GM21619 (cell line): ENCODE measurements at regions not wholly inside any gene's neighbourhood (a gene's known extent, or its start where the extent isn't known, plus 50 kb on each side); places are given as distances from the start of the nearest gene placed in this dataset.
"Not testable (repeated sequence)": the region's sequence is repeated elsewhere in the genome, so short reads cannot be mapped to it uniquely, and the experiment has no call there.

Source experiments
- ATAC-seq: cut with Tn5 transposase; IDR thresholded peaks from one replicate; pipeline ENCODE4 v1.9.1; 2021; ENCODE audit not compliant: unreplicated experiment

GRCh38 chr5:39670955-39671354 lies 246.2 kb upstream of the DAB2 start:
- ATAC-seq: no peak

DNA sequence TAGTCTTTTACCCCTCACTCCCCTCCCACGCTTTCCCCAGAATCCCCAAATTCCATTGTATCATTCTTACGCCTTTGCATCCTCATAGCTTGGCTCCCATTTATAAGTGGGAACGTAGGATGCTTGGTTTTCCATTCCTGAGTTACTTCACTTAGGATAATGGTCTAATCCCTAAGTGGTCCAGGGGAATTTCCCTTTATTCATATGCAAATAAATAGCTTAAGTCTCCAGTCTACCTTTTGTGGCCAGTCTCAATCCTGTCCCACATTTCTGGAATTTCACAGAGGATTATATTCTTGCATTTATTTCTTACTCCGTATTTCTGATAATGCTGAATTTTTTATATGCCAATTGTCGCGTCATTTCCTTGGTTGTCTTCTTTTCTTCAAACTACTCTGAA lies 245.6 kb upstream of the DAB2 start:
- no peak for ATAC-seq

GRCh38 chr5:39668980-39669379 lies 244.2 kb upstream of the DAB2 start:
- ATAC-seq: no peak

- ATAC-seq: no peak
Measured at GRCh38 chr5:39665328-39665727, 240.5 kb upstream of the DAB2 start.

DNA sequence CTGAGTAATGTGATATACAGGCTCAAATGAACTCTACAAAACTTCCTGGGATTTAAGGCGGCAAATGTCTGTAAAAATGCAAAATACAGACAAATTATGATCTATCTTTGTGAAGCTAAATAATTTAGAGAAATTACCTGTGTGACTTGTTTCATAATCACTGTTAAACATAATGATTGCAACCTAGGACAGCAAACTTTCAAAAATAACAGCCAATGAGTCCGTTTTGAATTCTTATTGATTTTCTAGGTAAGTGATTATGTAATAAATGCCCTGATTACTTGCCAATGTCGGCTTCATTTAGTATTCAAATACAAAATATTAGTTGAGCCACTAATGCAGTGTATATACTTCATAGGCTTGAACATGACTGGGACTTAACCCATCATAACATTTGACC lies 238.2 kb upstream of the DAB2 start:
- ATAC-seq: no peak

GRCh38 chr5:39661026-39661779 lies 236.4 kb upstream of the DAB2 start:
- ATAC-seq: no peak

- ATAC-seq: no peak
Measured at GRCh38 chr5:39660020-39660419, 235.2 kb upstream of the DAB2 start.

DNA sequence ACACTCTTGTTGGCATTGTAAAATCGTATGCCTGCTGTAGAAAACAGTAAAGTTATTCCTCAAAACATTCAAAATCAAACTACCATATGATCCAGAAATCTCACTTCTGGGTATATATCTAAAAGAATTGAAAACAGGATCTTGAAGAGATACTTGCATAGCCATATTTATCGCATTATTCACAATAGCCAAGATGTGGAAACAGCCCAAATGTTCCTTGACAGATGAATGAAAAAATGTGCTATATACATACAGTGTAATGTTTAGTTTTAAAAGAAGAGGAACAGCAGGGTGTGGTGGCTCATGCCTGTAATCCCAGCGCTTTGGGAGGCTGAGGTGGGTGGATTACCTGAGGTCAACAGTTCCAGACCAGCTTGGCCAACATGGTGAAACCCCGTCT lies 234.1 kb upstream of the DAB2 start:
- ATAC-seq: no peak

DNA sequence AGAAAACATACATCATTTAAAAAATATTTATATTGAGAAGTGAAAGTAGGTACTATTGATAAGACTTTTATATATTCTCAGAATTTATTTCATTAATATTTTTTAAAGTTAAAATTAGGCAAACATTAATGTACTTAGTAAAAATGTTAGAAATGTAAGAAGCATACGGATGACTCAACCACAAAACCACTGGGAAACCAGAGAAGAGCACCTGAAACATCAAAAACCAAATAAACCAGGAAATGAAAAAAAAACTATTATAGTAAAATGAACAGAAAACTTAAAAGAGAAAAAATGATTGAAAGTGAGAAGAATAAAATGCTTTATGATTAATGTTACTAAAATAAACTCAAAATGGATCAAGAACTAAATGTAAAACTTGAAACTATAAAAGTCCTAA lies 233.2 kb upstream of the DAB2 start:
- ATAC-seq: peak; percentile 48

DNA sequence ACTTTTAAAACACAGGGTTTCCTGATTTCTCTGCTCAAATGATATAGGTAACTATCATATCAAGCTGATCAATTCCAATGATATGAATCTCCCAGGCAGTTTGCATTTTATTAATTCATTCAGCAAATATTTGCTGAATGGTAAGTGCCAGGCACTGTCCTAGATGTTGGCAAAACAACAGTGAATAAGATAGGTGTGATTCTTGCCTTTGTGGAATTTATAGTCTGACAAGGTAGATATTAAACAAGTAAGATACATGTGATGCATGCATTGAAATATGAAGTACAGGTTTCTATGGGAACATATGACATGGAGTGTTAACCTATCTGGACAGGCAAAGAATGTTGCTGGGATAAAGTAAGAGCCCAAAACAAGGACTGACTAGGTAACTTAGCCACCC lies 231.8 kb upstream of the DAB2 start:
- no peak for ATAC-seq

- no peak for ATAC-seq
Measured at GRCh38 chr5:39654715-39655114, 229.9 kb upstream of the DAB2 start.

DNA sequence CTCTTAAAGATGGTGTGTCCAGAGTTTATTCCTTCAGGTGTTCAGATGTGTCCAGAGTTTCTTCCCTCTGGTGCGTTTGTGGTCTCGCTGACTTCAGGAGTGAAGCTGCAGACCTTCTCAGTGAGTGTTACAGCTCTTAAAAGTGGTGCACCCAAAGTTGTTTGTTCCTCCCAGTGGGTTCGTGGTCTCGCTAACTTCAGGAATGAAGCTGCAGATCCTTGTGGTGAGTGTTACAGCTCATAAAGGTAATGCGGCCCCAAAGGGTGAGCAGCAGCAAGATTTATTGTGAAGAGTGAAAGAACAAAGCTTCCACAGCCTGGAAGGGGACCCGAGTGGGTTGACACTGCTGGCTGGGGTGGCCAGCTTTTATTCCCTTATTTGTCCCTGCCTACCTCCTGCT lies 227.7 kb upstream of the DAB2 start:
- ATAC-seq: not testable (repeated sequence)

DNA sequence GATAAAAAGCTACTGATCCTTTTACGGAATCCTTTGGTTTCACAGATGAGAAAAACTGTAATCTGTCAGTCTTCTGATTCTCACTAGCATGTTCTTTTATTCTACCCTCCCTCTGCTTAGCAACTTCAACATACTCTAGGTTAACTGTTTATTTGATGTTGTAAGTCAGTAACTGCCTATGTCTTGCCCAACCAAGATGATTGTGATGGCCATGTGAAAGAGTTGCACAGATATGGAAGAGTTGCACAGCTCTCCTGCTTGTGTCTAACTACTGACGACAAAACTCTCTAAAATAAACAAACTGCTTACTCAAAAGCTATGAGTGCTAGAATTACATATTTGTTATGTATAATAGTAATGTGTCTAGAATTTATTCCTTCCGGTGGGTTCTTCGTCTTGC lies 227.3 kb upstream of the DAB2 start:
- no peak for ATAC-seq

GRCh38 chr5:39650008-39650762 lies 225.4 kb upstream of the DAB2 start:
- ATAC-seq: no peak

- ATAC-seq: peak; percentile 53
Measured at GRCh38 chr5:39648848-39649227, 224.1 kb upstream of the DAB2 start.

GRCh38 chr5:39648085-39648847 lies 223.5 kb upstream of the DAB2 start:
- peak; percentile 30 for ATAC-seq

DNA sequence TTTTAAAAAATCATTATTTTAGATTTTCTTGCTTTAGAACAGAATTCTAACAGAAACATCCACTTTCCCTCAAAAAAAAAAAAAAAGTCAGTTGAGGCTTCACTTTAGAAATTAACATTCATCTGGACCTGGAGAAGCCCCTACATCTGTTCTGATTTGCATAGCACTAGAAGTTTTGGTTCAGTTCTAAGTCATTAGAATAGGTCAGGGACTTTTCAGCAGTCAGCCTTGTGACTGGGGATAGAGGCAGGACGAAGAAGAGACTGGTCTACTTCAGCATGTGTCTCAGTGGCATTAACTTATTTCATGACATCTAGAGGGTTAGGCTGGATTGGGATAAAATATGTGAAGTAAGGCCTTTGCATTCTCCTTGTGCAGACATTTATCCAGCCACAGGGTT lies 215.8 kb upstream of the DAB2 start:
- ATAC-seq: peak; percentile 97

DNA sequence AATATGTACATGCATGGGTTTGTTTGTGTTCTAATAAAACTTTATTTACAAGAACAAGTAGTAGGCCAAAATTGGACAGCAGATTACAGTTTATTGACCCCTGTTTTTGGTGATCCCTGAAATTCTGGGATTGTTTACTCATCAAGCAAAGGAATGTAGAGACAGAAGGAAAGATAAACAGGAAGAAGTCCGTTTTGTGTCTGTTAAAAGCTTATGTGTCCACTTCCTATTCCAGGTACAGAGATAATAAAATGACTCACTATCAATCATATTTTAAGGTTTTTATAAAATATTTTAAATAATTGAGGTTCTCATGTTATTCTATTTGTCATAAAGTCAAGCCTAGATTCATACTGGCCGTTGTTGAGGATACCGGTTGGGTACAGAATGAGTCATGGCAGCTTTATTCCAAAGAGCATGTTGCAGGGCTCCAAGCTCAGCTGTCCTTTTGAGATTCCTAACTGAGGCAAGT lies 214.9 kb upstream of the DAB2 start:
- no peak for ATAC-seq

DNA sequence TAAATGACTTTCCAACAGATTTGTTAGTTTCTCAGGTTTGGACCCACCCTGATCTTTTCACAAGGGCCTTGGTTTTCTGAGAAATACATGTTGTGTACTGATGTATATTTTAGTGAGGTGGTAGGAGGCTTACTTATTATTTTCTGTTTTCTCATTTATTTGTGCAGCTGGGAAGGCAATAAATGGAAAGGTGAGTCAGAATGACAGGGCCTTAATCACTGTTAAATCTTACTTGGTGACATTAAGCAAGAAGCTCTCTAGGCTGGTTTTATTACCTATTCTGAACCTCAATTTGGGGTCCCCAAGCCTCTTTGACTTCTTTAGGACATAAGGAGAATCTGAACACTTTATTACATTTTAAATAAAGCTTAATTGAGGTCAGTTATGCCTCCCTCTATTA lies 214.0 kb upstream of the DAB2 start:
- ATAC-seq: no peak

DNA sequence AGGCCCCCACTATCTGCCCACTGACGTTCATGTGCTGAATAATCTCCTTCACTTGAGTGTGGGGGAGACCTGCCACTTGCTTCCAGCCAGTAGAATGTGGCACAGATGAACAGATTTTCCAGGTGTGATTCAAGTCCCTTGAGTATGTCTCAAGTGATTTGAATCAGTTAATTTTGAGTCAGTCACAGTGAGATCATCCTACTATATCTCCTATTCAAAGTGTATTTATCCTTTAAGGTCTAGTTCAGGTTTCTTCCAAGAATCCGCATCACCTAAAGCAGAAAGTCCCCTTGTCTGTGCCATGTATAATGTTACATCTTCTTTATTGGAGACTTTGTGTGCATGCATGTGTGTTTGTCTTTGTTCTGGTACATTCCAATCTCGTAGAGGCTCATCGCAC lies 208.3 kb upstream of the DAB2 start:
- no peak for ATAC-seq

DNA sequence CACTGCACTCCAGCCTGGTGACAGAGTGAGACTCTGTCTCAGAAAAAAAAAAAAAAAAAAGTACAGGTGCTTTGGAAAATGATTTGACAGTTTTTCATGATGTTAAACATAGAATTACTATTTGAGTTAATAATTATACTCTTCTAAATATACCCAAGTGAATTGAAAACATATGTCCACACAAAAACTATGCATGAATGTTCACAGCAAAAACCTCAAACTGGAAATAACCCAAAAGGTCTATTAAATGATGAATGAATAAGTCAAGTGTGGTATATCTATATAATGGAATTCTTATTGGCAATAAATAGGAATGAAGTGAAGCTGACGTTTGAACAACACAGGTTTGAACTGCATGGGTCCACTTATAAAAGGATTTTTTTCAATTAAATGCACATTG lies 207.2 kb upstream of the DAB2 start:
- ATAC-seq: no peak

DNA sequence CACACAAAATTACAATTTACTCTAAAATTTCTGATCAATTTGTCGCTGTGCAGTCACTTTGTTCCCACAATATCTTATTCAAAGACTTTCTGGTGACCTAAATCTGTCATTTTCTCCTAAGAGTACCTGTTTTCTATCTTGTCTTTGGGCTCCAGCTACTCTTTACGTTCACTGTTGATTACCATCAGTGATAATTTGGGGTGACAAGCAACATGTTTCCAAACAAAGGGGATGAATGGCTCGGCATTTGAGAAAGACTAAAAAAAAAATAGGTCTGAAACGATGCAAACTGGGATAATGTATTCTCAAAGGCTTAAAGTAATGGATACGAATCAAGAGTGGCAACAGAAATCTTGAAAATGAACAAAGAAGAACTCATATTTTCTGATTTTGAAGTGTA lies 205.2 kb upstream of the DAB2 start:
- no peak for ATAC-seq
